OCI-LY3 (cell line): ENCODE measurements at regions not wholly inside any gene's neighbourhood (a gene's known extent, or its start where the extent isn't known, plus 50 kb on each side); places are given as distances from the start of the nearest gene placed in this dataset.

Experiments
- EZH2phosphoT487 ChIP-seq: fragments of 200-600 bp; shearing (Covaris generic); IDR thresholded peaks from 2 replicates; pipeline ENCODE4 v1.6.1; 2018; ENCODE audit warnings: antibody characterized with exemption, mixed run types, low read depth
- TF ChIP-seq, protein P1 (sequence below): fragments of 200-600, 300-600 bp; sonication (generic); IDR thresholded peaks from 2 replicates; pipeline ENCODE4 v1.5.1; 2014; ENCODE audit warnings: antibody characterized with exemption, low read length, low read depth

DNA sequence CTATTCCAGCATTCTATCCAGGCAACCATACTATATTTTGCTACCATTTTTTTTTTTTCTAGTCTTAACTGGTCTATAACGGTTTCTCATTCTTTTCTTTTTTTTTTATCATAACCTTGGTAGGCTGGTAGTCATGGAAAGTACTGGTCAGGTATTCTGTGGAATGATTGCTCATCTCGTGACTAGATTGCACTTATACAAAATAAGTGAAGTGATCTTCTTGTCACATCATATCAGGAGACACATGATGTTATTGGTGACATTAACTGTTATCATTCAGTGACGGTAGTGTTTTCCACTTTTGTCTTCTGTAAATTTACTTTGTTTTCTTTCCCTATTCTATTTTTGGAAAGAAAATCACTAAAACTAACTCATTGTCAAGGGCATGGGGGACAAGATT is 239.3 kb upstream of the SLITRK6 start:
- TF ChIP-seq, protein P1, sequence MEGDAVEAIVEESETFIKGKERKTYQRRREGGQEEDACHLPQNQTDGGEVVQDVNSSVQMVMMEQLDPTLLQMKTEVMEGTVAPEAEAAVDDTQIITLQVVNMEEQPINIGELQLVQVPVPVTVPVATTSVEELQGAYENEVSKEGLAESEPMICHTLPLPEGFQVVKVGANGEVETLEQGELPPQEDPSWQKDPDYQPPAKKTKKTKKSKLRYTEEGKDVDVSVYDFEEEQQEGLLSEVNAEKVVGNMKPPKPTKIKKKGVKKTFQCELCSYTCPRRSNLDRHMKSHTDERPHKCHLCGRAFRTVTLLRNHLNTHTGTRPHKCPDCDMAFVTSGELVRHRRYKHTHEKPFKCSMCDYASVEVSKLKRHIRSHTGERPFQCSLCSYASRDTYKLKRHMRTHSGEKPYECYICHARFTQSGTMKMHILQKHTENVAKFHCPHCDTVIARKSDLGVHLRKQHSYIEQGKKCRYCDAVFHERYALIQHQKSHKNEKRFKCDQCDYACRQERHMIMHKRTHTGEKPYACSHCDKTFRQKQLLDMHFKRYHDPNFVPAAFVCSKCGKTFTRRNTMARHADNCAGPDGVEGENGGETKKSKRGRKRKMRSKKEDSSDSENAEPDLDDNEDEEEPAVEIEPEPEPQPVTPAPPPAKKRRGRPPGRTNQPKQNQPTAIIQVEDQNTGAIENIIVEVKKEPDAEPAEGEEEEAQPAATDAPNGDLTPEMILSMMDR = no peak
- TF ChIP-seq EZH2phosphoT487 = no peak
